HEK293T (cell line): ENCODE measurements at regions not wholly inside any gene's neighbourhood (a gene's known extent, or its start where the extent isn't known, plus 50 kb on each side); places are given as distances from the start of the nearest gene placed in this dataset.

Experiments used
- ARNT ChIP-seq: fragments of 450-650 bp; IDR thresholded peaks from 2 replicates; pipeline ENCODE4 v1.6.1; 2017; ENCODE audit warnings: mild to moderate bottlenecking
- FOXM1 ChIP-seq: fragments of 450-650 bp; IDR thresholded peaks from 2 replicates; pipeline ENCODE4 v1.6.1; 2017; ENCODE audit warnings: mild to moderate bottlenecking, borderline replicate concordance
- PKNOX1 ChIP-seq: fragments of 450-650 bp; IDR thresholded peaks from 2 replicates; pipeline ENCODE4 v1.6.1; 2016
- SP1 ChIP-seq: fragments of 450-650 bp; IDR thresholded peaks from 2 replicates; pipeline ENCODE4 v1.6.1; 2017
- TARDBP ChIP-seq: fragments of 450-650 bp; IDR thresholded peaks from 2 replicates; pipeline ENCODE4 v1.6.1; 2016
- ZNF384 ChIP-seq: fragments of 450-650 bp; IDR thresholded peaks from 2 replicates; pipeline ENCODE4 v1.6.1; 2016

DNA sequence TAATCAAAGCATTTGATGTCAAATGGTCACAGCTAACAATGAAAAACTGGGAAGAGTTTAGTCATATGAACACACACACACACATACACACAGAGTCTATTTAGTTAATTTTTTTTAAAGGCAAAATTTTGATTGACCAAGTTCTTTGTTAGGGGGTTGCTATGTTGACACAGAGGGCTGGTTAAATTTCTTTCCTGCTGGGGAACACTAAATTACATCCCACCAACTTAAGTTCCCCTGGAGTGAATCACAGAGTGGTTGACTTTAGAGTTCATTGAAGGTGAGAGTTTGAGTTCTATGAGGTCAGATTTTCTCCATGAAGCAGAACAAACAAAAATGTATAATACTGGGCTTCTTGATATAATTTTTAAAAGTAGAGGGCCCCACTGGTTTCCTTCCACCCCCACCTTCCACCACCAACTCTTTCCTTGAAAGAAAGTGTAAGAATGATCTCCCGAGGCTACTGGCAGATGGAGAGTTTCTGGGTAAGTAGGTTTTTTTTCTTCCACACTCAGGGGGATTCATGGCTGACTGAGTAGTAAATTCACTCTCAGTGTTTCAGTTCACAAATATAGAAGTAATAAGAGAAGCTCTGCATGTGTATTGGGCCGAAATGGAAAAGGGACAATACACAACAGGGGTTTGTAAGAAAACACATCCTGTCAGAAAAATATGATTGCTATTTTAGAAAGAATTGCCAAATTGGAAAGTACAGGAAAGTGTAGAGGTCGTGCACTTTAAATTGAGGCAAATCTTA, 917.0 kb upstream of the LCORL start:
- TF ChIP-seq TARDBP, result no peak
- no peak for TF ChIP-seq PKNOX1
- no peak for TF ChIP-seq SP1
- TF ChIP-seq FOXM1, result no peak
- TF ChIP-seq ARNT, result no peak
- TF ChIP-seq ZNF384, result no peak
